ENCODE measurements at regions not wholly inside any gene's neighbourhood (a gene's known extent, or its start where the extent isn't known, plus 50 kb on each side); places are given as distances from the start of the nearest gene placed in this dataset.

GRCh38 chr10:63929831-63930467, 408.7 kb downstream of the REEP3 start:
- intact Hi-C loops (cut with DNase I; ENCODE audit: low total_unique reads): no loop called here

DNA sequence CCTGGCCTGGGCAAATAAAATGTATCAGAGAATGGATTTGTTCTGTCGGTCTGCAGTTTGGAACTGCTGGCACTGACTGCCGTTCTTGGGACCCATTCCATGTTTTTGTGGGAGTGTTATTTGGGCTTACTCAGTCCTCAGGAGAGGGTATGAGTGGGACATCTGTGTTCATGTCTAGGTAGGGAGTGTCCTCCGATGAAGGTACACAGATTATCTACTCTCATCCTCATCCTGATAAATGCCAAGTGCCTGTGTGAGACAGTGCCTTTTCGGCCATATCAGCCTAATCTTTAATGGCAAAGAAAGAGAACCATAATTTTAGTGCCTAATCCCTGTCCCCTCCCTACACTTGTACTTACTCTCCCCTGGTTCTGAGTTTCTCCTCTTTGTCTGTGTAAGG, 409.4 kb downstream of the REEP3 start:
- TF ChIP-seq, protein P1, sequence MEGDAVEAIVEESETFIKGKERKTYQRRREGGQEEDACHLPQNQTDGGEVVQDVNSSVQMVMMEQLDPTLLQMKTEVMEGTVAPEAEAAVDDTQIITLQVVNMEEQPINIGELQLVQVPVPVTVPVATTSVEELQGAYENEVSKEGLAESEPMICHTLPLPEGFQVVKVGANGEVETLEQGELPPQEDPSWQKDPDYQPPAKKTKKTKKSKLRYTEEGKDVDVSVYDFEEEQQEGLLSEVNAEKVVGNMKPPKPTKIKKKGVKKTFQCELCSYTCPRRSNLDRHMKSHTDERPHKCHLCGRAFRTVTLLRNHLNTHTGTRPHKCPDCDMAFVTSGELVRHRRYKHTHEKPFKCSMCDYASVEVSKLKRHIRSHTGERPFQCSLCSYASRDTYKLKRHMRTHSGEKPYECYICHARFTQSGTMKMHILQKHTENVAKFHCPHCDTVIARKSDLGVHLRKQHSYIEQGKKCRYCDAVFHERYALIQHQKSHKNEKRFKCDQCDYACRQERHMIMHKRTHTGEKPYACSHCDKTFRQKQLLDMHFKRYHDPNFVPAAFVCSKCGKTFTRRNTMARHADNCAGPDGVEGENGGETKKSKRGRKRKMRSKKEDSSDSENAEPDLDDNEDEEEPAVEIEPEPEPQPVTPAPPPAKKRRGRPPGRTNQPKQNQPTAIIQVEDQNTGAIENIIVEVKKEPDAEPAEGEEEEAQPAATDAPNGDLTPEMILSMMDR (IDR thresholded peaks at IDR 0.05): no peak
- Histone ChIP-seq H3K4me1 (no peaks in the 10 kb centered on the region), H3K4me3 (no peak overlapping the region), H3K36me3 (no peaks in the 10 kb centered on the region), H3K27me3 (no peaks in the 10 kb centered on the region), H3K27ac (no peak overlapping the region), H3K9me3 (no peaks in the 10 kb centered on the region)
- no peak for DNase-seq
- intact Hi-C loops (cut with DNase I; ENCODE audit: low total_unique reads): no loop called here

More at GRCh38 chr10:63929831-63930467, 408.7 kb downstream of the REEP3 start:
- Histone ChIP-seq H3K9me3 (no peaks in the 10 kb centered on the region), H3K27ac (no peak overlapping the region), H3K27me3 (no peaks in the 10 kb centered on the region), H3K4me3 (no peak overlapping the region), H3K4me1 (no peaks in the 10 kb centered on the region), H3K36me3 (no peaks in the 10 kb centered on the region)
- no peak for DNase-seq
- TF ChIP-seq, protein P1 (IDR thresholded peaks at IDR 0.05): no peak

DNA sequence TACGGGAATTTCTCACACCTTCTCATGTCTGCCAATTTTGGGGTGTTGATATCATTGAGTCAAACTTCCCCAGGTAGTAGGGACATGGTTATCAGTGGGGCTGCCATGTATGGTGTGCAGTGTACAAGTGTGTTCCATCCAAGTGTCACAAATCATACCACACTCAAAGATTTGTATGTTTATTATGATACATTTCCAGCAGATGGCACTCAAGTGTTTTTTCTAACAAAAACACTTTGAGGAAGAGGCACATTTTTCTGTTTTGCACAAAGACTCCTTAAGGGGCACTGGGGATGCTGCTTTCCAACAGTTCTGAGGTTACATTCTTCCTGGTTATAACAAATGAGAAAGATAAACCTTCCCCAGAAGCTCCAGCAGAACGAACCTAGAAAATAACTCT, 414.5 kb downstream of the REEP3 start:
- Histone ChIP-seq H3K36me3 (no peaks in the 10 kb centered on the region), H3K27ac (no peak overlapping the region), H3K4me3 (no peak overlapping the region), H3K9me3 (no peaks in the 10 kb centered on the region), H3K27me3 (no peaks in the 10 kb centered on the region), H3K4me1 (no peaks in the 10 kb centered on the region)
- no peak for DNase-seq
- intact Hi-C loops (cut with DNase I; ENCODE audit: low total_unique reads): no loop called here
- TF ChIP-seq, protein P1 (IDR thresholded peaks at IDR 0.05): no peak

DNA sequence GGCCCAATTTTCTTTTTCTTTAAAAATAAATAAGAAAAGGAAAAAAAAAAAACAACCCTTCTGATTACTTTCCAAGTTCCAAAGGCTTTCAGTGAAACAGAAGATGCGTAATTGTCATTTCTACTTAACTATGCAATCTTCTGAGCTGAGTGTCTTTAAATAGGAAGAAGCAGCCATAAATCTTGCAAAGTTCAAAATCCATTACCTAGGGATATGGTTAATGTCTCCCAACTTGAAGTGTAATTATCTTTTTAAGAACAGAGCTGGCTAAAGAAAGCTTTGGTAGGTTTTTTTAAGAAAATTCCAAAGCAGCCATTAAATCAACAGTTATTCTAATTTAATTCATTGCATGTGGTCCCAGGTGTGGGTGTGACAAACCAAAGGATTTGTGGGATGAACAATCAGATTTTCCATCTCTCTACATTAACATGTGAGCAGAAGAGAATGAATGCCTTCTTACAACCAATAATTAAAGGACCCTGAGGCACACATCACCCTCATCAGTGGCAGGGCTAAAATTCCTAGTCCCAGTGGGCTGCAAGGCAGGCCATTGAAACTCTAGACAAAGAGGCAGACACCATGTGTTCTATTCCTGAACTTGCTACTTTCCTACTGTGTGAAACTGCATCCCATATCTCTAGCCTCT, 419.2 kb downstream of the REEP3 start:
- H3K27me3 ChIP-seq: no peaks in the 10 kb centered on the region
- H3K36me3 ChIP-seq: no peaks in the 10 kb centered on the region
- DNase-seq: no peak
- H3K27ac ChIP-seq: no peak overlapping the region
- intact Hi-C loops (cut with DNase I; ENCODE audit: low total_unique reads): no loop called here
- H3K4me3 ChIP-seq: no peak overlapping the region
- TF ChIP-seq, protein P1 (IDR thresholded peaks at IDR 0.05): no peak
- H3K9me3 ChIP-seq: no peaks in the 10 kb centered on the region
- no peaks in the 10 kb centered on the region for H3K4me1 ChIP-seq

- DNase-seq: no peak
- Histone ChIP-seq H3K27ac (no peak overlapping the region), H3K9me3 (peaks cover 0 to 6% (median 0%) of the 10 kb centered on the region in 3 donors), H3K36me3 (no peaks in the 10 kb centered on the region), H3K27me3 (no peaks in the 10 kb centered on the region), H3K4me3 (no peak overlapping the region), H3K4me1 (no peaks in the 10 kb centered on the region)
- intact Hi-C loops (cut with DNase I; ENCODE audit: low total_unique reads): no loop called here
- TF ChIP-seq, protein P1 (IDR thresholded peaks at IDR 0.05): no peak
Observed at GRCh38 chr10:63964406-63964805, 443.2 kb downstream of the REEP3 start.
